ENCODE measurements at regions not wholly inside any gene's neighbourhood (a gene's known extent, or its start where the extent isn't known, plus 50 kb on each side); places are given as distances from the start of the nearest gene placed in this dataset.

GRCh38 chr18:66757946-66758345, 154.1 kb upstream of the CDH19 start:
- TF ChIP-seq, protein P1, sequence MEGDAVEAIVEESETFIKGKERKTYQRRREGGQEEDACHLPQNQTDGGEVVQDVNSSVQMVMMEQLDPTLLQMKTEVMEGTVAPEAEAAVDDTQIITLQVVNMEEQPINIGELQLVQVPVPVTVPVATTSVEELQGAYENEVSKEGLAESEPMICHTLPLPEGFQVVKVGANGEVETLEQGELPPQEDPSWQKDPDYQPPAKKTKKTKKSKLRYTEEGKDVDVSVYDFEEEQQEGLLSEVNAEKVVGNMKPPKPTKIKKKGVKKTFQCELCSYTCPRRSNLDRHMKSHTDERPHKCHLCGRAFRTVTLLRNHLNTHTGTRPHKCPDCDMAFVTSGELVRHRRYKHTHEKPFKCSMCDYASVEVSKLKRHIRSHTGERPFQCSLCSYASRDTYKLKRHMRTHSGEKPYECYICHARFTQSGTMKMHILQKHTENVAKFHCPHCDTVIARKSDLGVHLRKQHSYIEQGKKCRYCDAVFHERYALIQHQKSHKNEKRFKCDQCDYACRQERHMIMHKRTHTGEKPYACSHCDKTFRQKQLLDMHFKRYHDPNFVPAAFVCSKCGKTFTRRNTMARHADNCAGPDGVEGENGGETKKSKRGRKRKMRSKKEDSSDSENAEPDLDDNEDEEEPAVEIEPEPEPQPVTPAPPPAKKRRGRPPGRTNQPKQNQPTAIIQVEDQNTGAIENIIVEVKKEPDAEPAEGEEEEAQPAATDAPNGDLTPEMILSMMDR (IDR thresholded peaks at IDR 0.05): no peak
- no peak for DNase-seq (ENCODE audit: low spot score)
- H3K4me3 ChIP-seq: no peak overlapping the region
- H3K27me3 ChIP-seq: no peaks in the 10 kb centered on the region
- no peaks in the 10 kb centered on the region for H3K4me1 ChIP-seq
- no peaks in the 10 kb centered on the region for H3K36me3 ChIP-seq
- H3K9me3 ChIP-seq: no peaks in the 10 kb centered on the region
- H3K27ac ChIP-seq: no peak overlapping the region

DNA sequence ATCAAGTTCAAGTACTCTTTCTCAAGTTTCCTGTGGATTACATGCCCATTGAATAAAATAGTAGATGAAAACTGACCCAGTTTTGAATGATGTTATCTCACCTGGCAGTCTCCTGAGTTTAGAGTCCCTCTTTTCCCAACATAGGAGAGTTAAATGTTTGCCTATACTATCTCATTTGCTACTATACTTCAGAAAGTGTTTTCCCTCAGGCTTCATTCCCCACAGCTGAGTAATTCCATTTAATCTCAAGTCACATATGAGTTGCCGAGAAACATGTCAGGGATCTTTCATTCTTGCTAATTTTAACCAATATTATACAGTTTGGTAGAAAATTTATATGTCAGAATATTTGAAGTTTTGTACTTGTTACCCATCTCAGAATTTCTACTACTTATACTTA, 150.4 kb upstream of the CDH19 start:
- no peak overlapping the region for H3K4me3 ChIP-seq
- no peaks in the 10 kb centered on the region for H3K9me3 ChIP-seq
- no peaks in the 10 kb centered on the region for H3K27me3 ChIP-seq
- no peaks in the 10 kb centered on the region for H3K4me1 ChIP-seq
- H3K27ac ChIP-seq: no peak overlapping the region
- H3K36me3 ChIP-seq: no peaks in the 10 kb centered on the region
- TF ChIP-seq, protein P1 (IDR thresholded peaks at IDR 0.05): no peak
- DNase-seq (ENCODE audit: low spot score): no peak

DNA sequence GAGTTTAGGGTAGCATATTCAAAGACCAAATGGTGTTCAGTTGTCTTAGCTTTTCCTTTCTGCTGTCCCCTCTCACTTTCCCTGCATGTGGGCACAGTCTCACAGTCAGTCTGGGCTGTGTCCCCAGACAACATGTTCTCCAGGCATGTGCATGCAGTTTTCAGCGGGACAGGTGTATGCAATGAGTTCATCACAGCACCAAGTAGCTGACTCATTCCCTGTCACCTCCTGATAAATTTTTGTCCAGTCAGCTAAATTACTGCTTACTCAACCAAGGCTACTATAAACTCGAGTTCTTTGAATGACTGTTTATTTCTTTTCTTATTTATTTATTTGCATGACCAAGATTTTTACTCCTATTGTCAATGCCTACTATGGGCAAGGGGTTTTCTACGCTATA, 148.8 kb upstream of the CDH19 start:
- Histone ChIP-seq H3K27me3 (no peaks in the 10 kb centered on the region), H3K36me3 (no peaks in the 10 kb centered on the region), H3K27ac (no peak overlapping the region), H3K9me3 (no peaks in the 10 kb centered on the region), H3K4me1 (no peaks in the 10 kb centered on the region), H3K4me3 (no peak overlapping the region)
- TF ChIP-seq, protein P1 (IDR thresholded peaks at IDR 0.05): no peak
- no peak for DNase-seq (ENCODE audit: low spot score)

DNA sequence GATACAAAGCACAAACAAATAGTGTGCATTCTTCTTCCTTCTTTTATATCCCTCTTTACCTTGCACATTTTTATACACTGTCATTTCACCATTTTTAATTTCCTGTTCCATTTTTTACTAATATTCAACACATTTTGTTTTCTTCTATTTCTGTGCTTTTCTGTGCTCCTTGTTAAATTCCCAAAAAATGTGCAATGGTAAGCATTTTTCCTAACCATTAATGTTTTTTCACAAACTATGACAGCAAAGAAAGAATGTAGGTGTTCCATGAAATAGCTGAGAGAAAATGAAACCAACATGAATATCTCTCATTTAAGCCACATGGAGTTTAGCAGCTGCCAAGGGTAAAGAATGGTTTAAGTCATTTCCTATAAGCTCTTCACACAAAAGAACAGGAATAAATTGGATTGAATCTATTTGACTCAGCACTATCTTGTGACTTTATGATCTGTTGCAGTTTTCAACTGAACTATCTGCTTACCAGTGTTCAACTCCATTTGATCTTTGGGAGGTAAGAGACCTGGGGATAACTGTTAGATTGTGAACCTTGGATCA, 145.7 kb upstream of the CDH19 start:
- no peak for DNase-seq (ENCODE audit: low spot score)
- H3K4me1 ChIP-seq: no peaks in the 10 kb centered on the region
- H3K36me3 ChIP-seq: no peaks in the 10 kb centered on the region
- H3K27me3 ChIP-seq: no peaks in the 10 kb centered on the region
- H3K9me3 ChIP-seq: no peaks in the 10 kb centered on the region
- H3K27ac ChIP-seq: no peak overlapping the region
- TF ChIP-seq, protein P1 (IDR thresholded peaks at IDR 0.05): no peak
- no peak overlapping the region for H3K4me3 ChIP-seq

DNA sequence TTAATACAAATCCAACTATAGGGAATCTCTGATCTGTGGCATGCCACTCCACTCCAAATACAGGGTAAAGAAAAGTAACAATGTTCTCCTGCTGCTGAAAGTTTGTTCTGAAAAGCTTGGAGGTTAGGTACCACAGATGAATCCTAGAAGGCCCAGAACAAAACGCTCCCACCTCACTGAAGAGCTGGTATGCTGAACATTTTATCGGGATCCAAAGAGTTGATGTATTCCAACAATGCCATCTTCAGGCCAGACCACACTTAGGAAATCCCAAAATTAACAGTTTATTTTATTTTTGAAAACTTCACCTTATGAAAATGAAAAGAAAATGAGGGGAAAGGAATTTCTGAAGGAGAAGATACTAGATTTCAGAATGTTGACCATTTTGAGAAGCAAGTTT, 145.1 kb upstream of the CDH19 start:
- H3K27ac ChIP-seq: no peak overlapping the region
- no peak overlapping the region for H3K4me3 ChIP-seq
- no peak for DNase-seq (ENCODE audit: low spot score)
- no peaks in the 10 kb centered on the region for H3K36me3 ChIP-seq
- no peaks in the 10 kb centered on the region for H3K9me3 ChIP-seq
- H3K27me3 ChIP-seq: no peaks in the 10 kb centered on the region
- TF ChIP-seq, protein P1 (IDR thresholded peaks at IDR 0.05): peak in 1 of 2 donors; percentile 42
- H3K4me1 ChIP-seq: no peaks in the 10 kb centered on the region

- Histone ChIP-seq H3K9me3 (no peaks in the 10 kb centered on the region), H3K36me3 (no peaks in the 10 kb centered on the region), H3K27me3 (no peaks in the 10 kb centered on the region), H3K4me3 (no peak overlapping the region), H3K27ac (no peak overlapping the region), H3K4me1 (no peaks in the 10 kb centered on the region)
- TF ChIP-seq, protein P1 (IDR thresholded peaks at IDR 0.05): no peak
- DNase-seq (ENCODE audit: low spot score): no peak
Observed at GRCh38 chr18:66742832-66743231, 138.9 kb upstream of the CDH19 start.

Data from right atrium auricular region (tissue), 2 donors.